SK-N-SH (cell line): ENCODE measurements at regions not wholly inside any gene's neighbourhood (a gene's known extent, or its start where the extent isn't known, plus 50 kb on each side); places are given as distances from the start of the nearest gene placed in this dataset.

ENCODE experiments used
- CTCF ChIA-PET: fragments of 300-600, 350-600 bp; formaldehyde crosslinking; extraction: SDS; loops from one replicate; lab custom pipeline; 2021; lab: Yijun Ruan, JAX
- POLR2A ChIA-PET: fragments of 350-600 bp; sonication (Branson Sonifier 250); formaldehyde crosslinking; extraction: SDS; loops from one replicate; lab custom pipeline; 2020; ENCODE audit warnings: antibody characterized with exemption, inconsistent platforms; lab: Yijun Ruan, JAX
- DNase-seq: peaks from one replicate; pipeline ENCODE4 v3.0.0; 2012
- H2AFZ ChIP-seq: fragments of 200-600 bp; sonication (generic); 2 replicates; pipeline ENCODE4 v1.8.1; 2016; ENCODE audit warnings: antibody characterized with exemption, mild to moderate bottlenecking, low read depth
- H3F3A ChIP-seq: fragments of 200-600 bp; sonication (generic); replicated peaks from 2 replicates; pipeline ENCODE3; 2016; ENCODE audit warnings: antibody characterized with exemption, mild to moderate bottlenecking; ENCODE audit not compliant: insufficient read depth
- H3K27ac ChIP-seq, 2 experiments: fragments of 200-500 bp in 1 of 2; fragments of 200-600 bp in 1 of 2; sonication (Bioruptor generic) in 1 of 2; sonication (generic), shearing (Covaris generic) in 1 of 2; 2 replicates each; pipeline versions ENCODE4 v1.5.1 to v1.6.1; 2014 to 2016; ENCODE audit warnings: low read depth in 2 of 2, inconsistent platforms in 1 of 2, low read length in 1 of 2, mild to moderate bottlenecking in 1 of 2, mixed read lengths in 1 of 2
- H3K27me3 ChIP-seq: fragments of 200-600 bp; sonication (generic), shearing (Covaris generic); 2 replicates; pipeline ENCODE4 v1.6.1; 2016; ENCODE audit warnings: mixed run types; ENCODE audit not compliant: insufficient read depth
- H3K36me3 ChIP-seq, 2 experiments: fragments of 200-500 bp in 1 of 2; fragments of 200-600 bp in 1 of 2; sonication (Bioruptor generic) in 1 of 2; sonication (generic) in 1 of 2; replicated peaks in 1 of 2; 2 replicates each; pipeline versions ENCODE3 to v1.5.1; 2014 to 2016; ENCODE audit warnings: low read length in 1 of 2, mild to moderate bottlenecking in 1 of 2; ENCODE audit not compliant: insufficient read depth in 2 of 2, control insufficient read depth in 1 of 2
- H3K4me1 ChIP-seq, 2 experiments: fragments of 200-500 bp in 1 of 2; fragments of 200-600 bp in 1 of 2; sonication (Bioruptor generic) in 1 of 2; sonication (generic), shearing (Covaris generic) in 1 of 2; 2 replicates each; pipeline versions ENCODE4 v1.5.1 to v1.6.1; 2014 to 2016; ENCODE audit warnings: low read depth in 1 of 2, low read length in 1 of 2, mixed run types in 1 of 2; ENCODE audit not compliant: insufficient read depth in 2 of 2, control insufficient read depth in 1 of 2
- H3K4me2 ChIP-seq: fragments of 200-600 bp; sonication (generic), shearing (Covaris generic); 2 replicates; pipeline ENCODE4 v1.6.1; 2017; ENCODE audit warnings: mixed run types
- H3K4me3 ChIP-seq, 2 experiments: fragments of 200-500 bp in 1 of 2; fragments of 200-600 bp in 1 of 2; sonication (Bioruptor generic) in 1 of 2; sonication (generic), shearing (Covaris generic) in 1 of 2; 2 replicates each; pipeline versions ENCODE4 v1.5.1 to v1.8.1; 2014 to 2016; ENCODE audit warnings: low read depth in 2 of 2, inconsistent platforms in 1 of 2, low read length in 1 of 2, mild to moderate bottlenecking in 1 of 2, mixed read lengths in 1 of 2, moderate library complexity in 1 of 2
- H3K79me2 ChIP-seq: fragments of 200-600 bp; sonication (generic); 2 replicates; pipeline ENCODE4 v1.8.1; 2017; ENCODE audit warnings: mild to moderate bottlenecking; ENCODE audit not compliant: insufficient read depth
- H3K9ac ChIP-seq: fragments of 200-600 bp; sonication (generic); 2 replicates; pipeline ENCODE4 v1.6.1; 2017; ENCODE audit warnings: mixed run types
- H3K9me2 ChIP-seq: fragments of 200-600 bp; sonication (generic); 2 replicates; pipeline ENCODE4 v1.6.1; 2017; ENCODE audit warnings: mixed run types
- H3K9me3 ChIP-seq: fragments of 200-600 bp; sonication (generic); 2 replicates; pipeline ENCODE4 v1.6.1; 2017; ENCODE audit warnings: mixed run types, mild to moderate bottlenecking, moderate library complexity
- H4K20me1 ChIP-seq: fragments of 200-600 bp; sonication (generic); 2 replicates; pipeline ENCODE4 v1.6.1; 2017; ENCODE audit warnings: mild to moderate bottlenecking, mixed run types; ENCODE audit not compliant: insufficient read depth
- EP300 ChIP-seq, 2 experiments: IDR thresholded peaks; 2 replicates each; pipeline versions ENCODE4 v1.4.0 to v1.6.1; 2012; ENCODE audit warnings: borderline replicate concordance in 1 of 2, low read depth in 1 of 2, low read length in 1 of 2
- FOSL2 ChIP-seq: IDR thresholded peaks from 2 replicates; pipeline ENCODE4 v1.4.0; 2012; ENCODE audit warnings: low read depth, mild to moderate bottlenecking, moderate library complexity, borderline replicate concordance
- JUND ChIP-seq: IDR thresholded peaks from 2 replicates; pipeline ENCODE4 v1.4.0; 2012
- MAX ChIP-seq: IDR thresholded peaks from 2 replicates; pipeline ENCODE4 v1.4.0; 2012; ENCODE audit warnings: low read depth
- MEF2A ChIP-seq: IDR thresholded peaks from 2 replicates; pipeline ENCODE4 v1.4.0; 2012; ENCODE audit warnings: low read depth, borderline replicate concordance
- NFIC ChIP-seq: IDR thresholded peaks from 2 replicates; pipeline ENCODE4 v1.4.0; 2012; ENCODE audit warnings: borderline replicate concordance
- PBX3 ChIP-seq: IDR thresholded peaks from 2 replicates; pipeline ENCODE4; 2012
- POLR2AphosphoS5 ChIP-seq: IDR thresholded peaks from 2 replicates; pipeline ENCODE4 v1.6.1; 2012; ENCODE audit warnings: low read depth, low read length
- RAD21 ChIP-seq: IDR thresholded peaks from 2 replicates; pipeline ENCODE4 v1.6.1; 2012; ENCODE audit warnings: mild to moderate bottlenecking, low read length
- REST ChIP-seq: IDR thresholded peaks from 2 replicates; pipeline ENCODE4 v1.6.1; 2012; ENCODE audit warnings: mild to moderate bottlenecking, low read depth, low read length, moderate library complexity
- RFX5 ChIP-seq: IDR thresholded peaks from 2 replicates; pipeline ENCODE4 v1.6.1; 2012; ENCODE audit warnings: mild to moderate bottlenecking, improper control_type of control experiment, low read length
- RXRA ChIP-seq: IDR thresholded peaks from 2 replicates; pipeline ENCODE4 v1.4.0; 2012; ENCODE audit warnings: low read depth, mild to moderate bottlenecking, borderline replicate concordance
- SMC3 ChIP-seq: IDR thresholded peaks from 2 replicates; pipeline ENCODE4 v1.6.1; 2012; ENCODE audit warnings: low read depth, low read length, improper control_type of control experiment
- TCF12 ChIP-seq: IDR thresholded peaks from 2 replicates; pipeline ENCODE4 v1.4.0; 2012
- TEAD4 ChIP-seq: IDR thresholded peaks from 2 replicates; pipeline ENCODE4 v1.4.0; 2012; ENCODE audit warnings: mild to moderate bottlenecking, borderline replicate concordance; ENCODE audit not compliant: insufficient read depth
- USF1 ChIP-seq: IDR thresholded peaks from 2 replicates; pipeline ENCODE4 v1.4.0; 2012; ENCODE audit warnings: low read depth, borderline replicate concordance
- WGBS: methylation state at CpG from one replicate; pipeline ENCODE4 v1.1.6; 2017; ENCODE audit warnings: low lambda C conversion rate; 5-methylcytosine and 5-hydroxymethylcytosine counted together

- Histone ChIP-seq H4K20me1 (no peaks in the 10 kb centered on the region), H3K36me3 (no peaks in the 10 kb centered on the region), H3K4me2 (no peak overlapping the region), H3K9ac (no peak overlapping the region), H3F3A (peaks cover 4% of the 10 kb centered on the region), H3K27me3 (no peaks in the 10 kb centered on the region), H3K79me2 (no peaks in the 10 kb centered on the region), H3K4me3 (no peak overlapping the region), H2AFZ (no peak overlapping the region), H3K9me2 (no peaks in the 10 kb centered on the region), H3K4me1 (peaks cover 0 to 8% of the 10 kb centered on the region in 2 experiments; a peak in 1 of 4 replicates), H3K9me3 (no peaks in the 10 kb centered on the region), H3K27ac (no peak overlapping the region)
- no peak for DNase-seq
- 83% methylated on average over 3 of the region's 3 CpGs for WGBS
- POLR2A ChIA-PET, result no interaction called here
- no peak for TF ChIP-seq USF1
- TF ChIP-seq JUND, result no peak
- no peak for TF ChIP-seq REST
- TF ChIP-seq SMC3, result no peak
- TF ChIP-seq RAD21, result no peak
- TF ChIP-seq NFIC, result no peak
- no peak for TF ChIP-seq MEF2A
- no peak for TF ChIP-seq FOSL2
- TF ChIP-seq TCF12, result no peak
- no peak for TF ChIP-seq TEAD4
- CTCF ChIA-PET, result no interaction called here
Observed at GRCh38 chr5:145497052-145497451, 338.1 kb downstream of the PRELID2 start.

- Histone ChIP-seq H3K4me1 (peaks cover 0 to 8% of the 10 kb centered on the region in 2 experiments; a peak in 1 of 4 replicates), H3K27me3 (no peaks in the 10 kb centered on the region), H3K79me2 (no peaks in the 10 kb centered on the region), H3K9me3 (no peaks in the 10 kb centered on the region), H3K4me3 (no peak overlapping the region), H2AFZ (peak overlapping the region; percentile 61; the same call in 1 of the 2 replicates), H3K27ac (peak overlapping the region in 1 of 2 experiments; percentile 79; a peak in 2 of 4 replicates), H3F3A (peaks cover 4% of the 10 kb centered on the region), H3K36me3 (no peaks in the 10 kb centered on the region)
- 14% methylated on average over 2 of the region's 2 CpGs for WGBS
- ChIA-PET CTCF (interaction anchor here (0.7 kb wide), 1 partner anchor 608 kb away, joined by 3 read pairs; no protein-coding TSS in a partner anchor), POLR2A (no interaction called here)
- no peak for DNase-seq
- TF ChIP-seq JUND (peak; percentile 95), MAX (peak; percentile 92), NFIC (peak; percentile 38; the same call in 1 of the 2 replicates), PBX3 (peak; percentile 65), EP300 (IDR thresholded peaks at IDR 0.05; ENCODE audit: borderline replicate concordance in 1 of 2, low read depth in 1 of 2, low read length in 1 of 2) (peak in 1 of 2 experiments; percentile 61; a peak in 1 of 4 replicates), USF1 (peak; percentile 70; the same call in 1 of the 2 replicates), RFX5 (no peak), RXRA (0 out of 2 replicates have a peak, but pooled peaks have one; percentile 15), POLR2AphosphoS5 (no peak), FOSL2 (peak; percentile 96), TCF12 (peak; percentile 77)
- TF ChIP-seq, all 33 proteins: peak for 9
- Histone ChIP-seq H3K9me2 (no peaks in the 10 kb centered on the region), H3K4me2 (no peak overlapping the region), H3K9ac (0 out of 2 replicates have a peak overlapping the region, but pooled peaks have one; percentile 17), H4K20me1 (no peaks in the 10 kb centered on the region)
Observed at GRCh38 chr5:145495741-145496140, 339.4 kb downstream of the PRELID2 start.
